ENCODE measurements at regions not wholly inside any gene's neighbourhood (a gene's known extent, or its start where the extent isn't known, plus 50 kb on each side); places are given as distances from the start of the nearest gene placed in this dataset.
"Not testable (repeated sequence)": the region's sequence is repeated elsewhere in the genome, so short reads cannot be mapped to it uniquely, and the experiment has no call there.

GRCh38 chr1:120357046-120357445, 57.8 kb upstream of the NBPF8 start:
- DNase-seq: peak; percentile 16

- peak; percentile 68 for DNase-seq
These were observed 58.7 kb upstream of the NBPF8 start for GRCh38 chr1:120356170-120356569.

GRCh38 chr1:120354618-120355184, 60.1 kb upstream of the NBPF8 start:
- DNase-seq: peak; percentile 85

DNA sequence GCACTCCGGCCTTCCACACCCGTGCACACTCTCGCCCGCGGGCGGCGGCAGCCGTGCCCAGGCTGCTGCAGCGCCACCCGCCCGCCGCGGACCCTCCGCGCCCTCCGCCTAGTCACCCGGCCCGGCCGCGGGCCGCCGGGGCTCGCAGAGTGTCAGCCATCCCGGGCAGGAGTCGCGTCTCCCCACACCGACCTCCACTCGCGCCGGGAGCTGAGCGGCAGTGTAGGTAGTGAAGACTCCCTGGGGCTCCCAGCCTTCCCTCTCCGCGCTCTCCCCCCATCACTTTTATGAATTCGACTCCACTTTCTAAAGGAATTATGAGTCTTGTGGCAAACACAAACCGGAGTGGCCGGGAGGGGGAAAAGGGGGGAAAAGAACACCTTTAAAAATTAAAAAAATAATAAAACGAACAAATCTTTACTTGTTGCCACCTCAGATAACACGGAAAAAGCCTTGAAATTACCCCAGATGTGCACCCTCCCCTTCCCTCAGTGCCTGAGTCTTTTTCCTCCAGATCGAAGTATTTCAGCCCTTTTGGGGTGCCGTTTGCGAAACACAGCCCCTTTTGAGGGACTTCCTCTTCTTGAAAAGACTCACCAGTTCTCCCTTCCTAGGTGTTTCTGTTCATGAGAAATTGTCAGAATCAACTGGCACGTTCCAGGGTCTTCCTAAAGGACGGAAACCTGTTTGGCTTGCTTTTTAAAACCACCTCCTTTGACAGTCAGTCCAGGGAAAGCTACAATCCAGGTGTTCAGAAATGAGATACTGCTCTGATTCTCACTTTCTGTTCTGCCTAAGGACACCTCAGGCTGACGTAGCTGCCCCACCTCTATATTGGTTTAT, 72.4 kb upstream of the NBPF8 start:
- not testable (repeated sequence) for DNase-seq

GRCh38 chr1:120341756-120342155, 73.1 kb upstream of the NBPF8 start:
- peak; percentile 21 for DNase-seq

GRCh38 chr1:120340838-120341751, 73.7 kb upstream of the NBPF8 start:
- not testable (repeated sequence) for DNase-seq

- DNase-seq: not testable (repeated sequence)
These were observed 99.1 kb upstream of the NBPF8 start for GRCh38 chr1:120315738-120316137.

- DNase-seq: not testable (repeated sequence)
These were observed 102.9 kb upstream of the NBPF8 start for GRCh38 chr1:120311930-120312329.

- DNase-seq: not testable (repeated sequence)
These were observed 105.8 kb upstream of the NBPF8 start for GRCh38 chr1:120308940-120309578.

DNA sequence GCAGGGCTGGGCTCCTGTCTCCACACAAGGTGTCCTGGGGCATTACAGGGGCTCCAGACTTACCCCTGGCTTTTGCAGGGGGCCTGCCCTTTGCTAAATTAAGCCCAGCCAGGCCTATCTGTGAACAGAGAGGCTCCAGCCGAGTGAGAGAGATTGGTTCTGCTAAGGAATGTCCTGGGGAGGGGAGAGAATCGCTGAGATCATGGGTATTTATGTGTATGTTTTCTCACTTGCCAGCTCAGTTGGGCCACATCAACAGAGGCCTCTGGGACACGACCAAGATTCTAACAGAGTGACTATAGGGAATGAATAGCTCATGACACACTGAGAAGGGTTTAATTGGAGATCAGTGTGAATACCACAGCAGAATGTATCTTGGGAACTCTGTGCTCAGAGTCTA, 109.8 kb upstream of the NBPF8 start:
- DNase-seq: not testable (repeated sequence)

DNA sequence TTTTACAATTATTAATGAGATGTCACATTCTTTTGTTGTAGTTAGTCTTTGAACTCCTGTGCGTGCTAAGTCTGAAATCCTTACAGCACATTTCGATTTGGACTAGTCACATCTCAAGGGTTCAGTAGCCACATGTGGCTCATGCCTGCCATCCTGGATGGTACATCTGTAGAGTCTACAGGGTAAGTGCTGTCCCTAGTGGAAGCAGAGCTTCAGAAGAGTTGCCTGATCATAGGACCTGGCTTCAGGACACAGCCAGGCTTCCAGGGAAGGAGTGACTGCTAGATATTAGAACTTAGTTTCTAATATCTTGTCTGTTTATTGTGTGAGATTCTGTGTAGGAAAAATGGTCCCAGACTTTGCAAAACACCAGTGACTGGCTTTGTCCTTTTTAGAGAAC, 110.5 kb upstream of the NBPF8 start:
- DNase-seq: not testable (repeated sequence)

DNA sequence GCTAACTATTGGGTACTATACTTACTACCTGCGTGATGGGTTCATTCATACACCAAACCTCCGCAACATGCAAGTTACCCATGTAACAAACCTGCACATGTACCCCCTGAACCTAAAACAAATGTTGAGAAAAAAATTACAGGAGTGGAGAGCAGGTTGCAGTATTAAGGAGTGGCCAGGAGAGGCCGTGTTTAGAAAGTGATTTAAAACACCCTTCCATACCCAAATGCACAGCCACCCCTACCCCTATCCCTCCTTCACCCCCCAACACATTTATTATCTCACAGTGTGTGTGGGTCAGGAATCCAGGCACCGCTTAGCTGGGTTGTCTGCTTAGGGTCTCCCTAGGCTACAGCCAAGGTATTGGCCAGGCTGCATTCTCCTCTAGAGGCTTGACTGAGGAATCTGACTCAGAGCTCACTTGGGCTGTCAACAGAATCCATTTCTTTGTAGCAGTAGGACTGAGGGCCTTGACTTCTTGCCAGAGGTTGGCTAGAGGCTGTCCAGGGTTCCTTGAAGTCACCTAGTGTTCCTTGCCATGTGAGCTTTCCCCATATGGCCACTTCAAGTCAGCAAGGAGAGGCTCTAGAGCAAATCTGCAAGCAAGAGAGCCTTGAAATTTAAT, 115.3 kb upstream of the NBPF8 start:
- not testable (repeated sequence) for DNase-seq

GRCh38 chr1:120298487-120298886, 116.3 kb upstream of the NBPF8 start:
- DNase-seq: not testable (repeated sequence)

DNA sequence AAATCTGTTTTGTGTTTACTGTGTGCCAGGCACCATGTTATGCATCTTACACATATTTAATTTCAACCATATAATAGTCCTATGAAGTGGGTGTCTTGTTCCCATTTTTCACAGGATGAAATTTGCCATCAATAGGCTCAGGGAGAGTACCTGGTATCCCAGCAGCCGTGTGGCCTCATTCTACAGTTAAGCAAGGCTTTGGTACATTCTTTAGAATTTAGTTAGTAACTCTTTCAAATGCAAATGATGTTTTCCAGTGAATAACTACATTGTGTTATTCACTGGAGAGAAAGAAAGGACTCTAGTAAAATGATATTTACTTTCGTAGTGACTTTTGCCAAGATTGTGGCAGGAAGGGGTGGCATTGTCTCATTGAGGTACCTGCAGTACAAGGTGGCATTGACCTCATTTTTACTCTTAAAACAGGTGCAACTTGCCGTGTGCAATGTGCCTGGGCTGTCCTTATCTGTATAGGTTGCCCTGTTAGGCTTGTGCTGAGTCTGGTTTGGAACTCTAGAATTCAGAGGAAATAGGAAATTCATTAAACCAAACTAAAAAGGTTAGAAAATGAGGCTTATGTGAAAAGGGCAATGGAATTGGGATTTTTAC, 117.4 kb upstream of the NBPF8 start:
- not testable (repeated sequence) for DNase-seq

GRCh38 chr1:120290105-120290504, 113.8 kb upstream of the SEC22B start:
- DNase-seq: not testable (repeated sequence)

GRCh38 chr1:120289601-120290074, 113.3 kb upstream of the SEC22B start:
- not testable (repeated sequence) for DNase-seq

DNA sequence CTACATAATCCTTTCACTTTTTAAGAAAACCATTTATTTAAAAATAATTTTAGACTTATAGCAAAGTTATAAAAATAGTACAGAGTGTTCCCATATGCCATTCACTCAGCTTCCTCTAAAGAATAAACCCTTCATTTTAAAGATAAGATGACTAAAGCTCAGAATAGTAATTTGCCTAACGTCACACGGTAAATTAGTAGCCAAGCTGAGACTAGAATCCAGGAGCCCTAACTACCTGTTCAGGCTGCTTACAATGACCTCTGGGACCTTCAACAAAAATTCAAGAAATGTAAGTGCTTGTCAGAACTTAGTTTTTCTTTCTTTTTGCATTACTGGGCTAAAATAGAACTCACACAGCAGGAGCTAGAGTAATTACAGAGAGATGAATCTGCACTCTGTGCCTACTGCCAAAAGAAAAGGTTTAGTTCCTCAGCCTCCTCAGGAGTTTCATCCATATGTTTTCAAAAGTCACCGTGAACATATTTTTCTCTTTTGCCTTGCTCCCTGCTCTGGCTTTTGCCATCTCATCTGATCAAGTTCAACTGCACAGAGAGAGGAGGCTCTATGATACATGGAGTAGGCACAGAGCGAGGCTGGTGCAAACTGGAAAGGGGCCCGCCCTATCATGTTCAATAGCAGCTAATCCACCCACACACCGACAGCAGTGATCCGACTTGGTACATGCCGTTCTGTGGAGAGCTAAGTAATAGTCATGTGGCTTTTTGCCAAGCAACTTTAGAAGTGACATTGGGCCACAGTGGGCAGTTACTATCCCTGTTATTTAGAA, 112.7 kb upstream of the SEC22B start:
- not testable (repeated sequence) for DNase-seq

DNA sequence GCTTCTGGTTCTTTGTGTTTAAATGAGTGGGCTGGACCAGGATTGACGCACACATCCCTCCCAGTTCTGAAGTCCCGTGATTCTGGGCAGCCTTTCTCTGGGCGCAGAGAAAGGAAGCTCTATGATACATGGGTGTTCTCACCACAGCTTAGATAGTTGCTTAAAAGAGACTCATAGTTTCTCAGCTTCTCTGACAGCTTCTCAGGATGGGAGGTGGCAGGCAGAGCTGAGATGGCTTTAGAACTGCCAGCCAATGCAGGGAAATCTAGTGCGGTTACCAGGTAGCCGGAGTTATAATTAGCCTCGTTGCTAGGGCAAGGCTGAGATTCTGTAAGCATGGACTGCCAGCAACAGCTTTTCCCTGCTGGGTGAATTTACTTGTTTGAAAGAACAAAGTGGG, 111.8 kb upstream of the SEC22B start:
- DNase-seq: not testable (repeated sequence)

- DNase-seq: not testable (repeated sequence)
These were observed 106.6 kb upstream of the SEC22B start for GRCh38 chr1:120282744-120283464.

DNA sequence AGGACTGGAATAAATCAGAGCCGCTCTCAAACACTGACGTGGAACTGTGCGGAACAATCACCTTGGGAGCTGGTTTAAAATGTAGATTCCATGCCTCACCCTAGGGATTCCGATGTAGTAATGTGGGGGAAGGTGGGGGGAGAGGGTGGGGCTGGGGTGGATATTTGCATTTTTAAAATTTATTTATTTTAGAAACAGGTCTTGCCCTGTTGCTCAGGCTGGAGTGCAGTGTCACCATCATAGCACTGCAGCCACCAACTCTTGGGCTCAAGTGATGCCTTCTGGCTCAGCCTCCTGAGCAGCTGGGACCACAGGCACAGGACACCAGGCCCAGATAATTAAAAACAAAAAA, 101.9 kb upstream of the SEC22B start:
- not testable (repeated sequence) for DNase-seq
